ENCODE measurements at regions not wholly inside any gene's neighbourhood (a gene's known extent, or its start where the extent isn't known, plus 50 kb on each side); places are given as distances from the start of the nearest gene placed in this dataset.

DNA sequence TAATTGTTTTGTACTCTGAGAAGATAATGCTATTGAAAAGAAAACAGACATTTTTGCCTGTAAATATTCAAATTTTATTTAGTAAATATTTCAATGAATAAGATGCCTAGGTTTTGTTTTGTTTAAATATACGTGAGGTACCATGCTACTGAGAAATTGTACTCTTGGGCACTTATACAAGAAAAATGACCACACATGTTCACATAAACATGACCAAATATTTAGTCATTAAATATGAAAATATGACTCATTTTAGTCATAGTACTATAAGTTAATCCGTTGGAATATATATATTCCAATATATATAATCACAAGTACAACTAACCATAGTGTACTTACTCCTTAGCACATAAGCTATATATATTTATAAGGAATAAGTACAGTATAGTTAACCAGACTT lies 56.7 kb upstream of the ZNF804A start:
- TF ChIP-seq CTCF (IDR thresholded peaks at IDR 0.05) (no peak), POLR2A (IDR thresholded peaks at IDR 0.05; ENCODE audit: low read depth) (no peak)

All from esophagus muscularis mucosa (tissue), 3 donors.